ENCODE measurements at regions not wholly inside any gene's neighbourhood (a gene's known extent, or its start where the extent isn't known, plus 50 kb on each side); places are given as distances from the start of the nearest gene placed in this dataset.
A peak's percentile ranks its signal among the peaks of the same experiment; 100 is the strongest.
"Not testable (repeated sequence)": the region's sequence is repeated elsewhere in the genome, so short reads cannot be mapped to it uniquely, and the experiment has no call there.

DNA sequence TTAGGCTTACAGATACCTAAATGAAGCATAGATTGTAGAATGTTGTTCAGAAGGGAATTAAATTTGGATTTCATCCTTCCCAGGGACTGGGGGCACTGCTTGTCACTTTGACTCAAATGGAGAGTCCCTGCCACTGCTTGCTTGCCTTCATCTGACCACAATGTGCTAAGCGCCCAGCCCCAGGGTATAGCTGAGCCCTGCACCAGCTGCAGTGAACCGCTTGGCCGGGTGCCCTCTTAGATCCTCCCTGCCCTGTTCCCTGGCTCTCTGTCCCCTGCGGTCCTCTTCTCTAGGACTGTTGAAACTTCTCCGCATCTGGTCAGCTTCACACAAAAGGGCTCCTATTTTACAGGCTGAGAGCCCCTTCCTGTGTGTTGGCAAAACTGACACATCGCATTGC is 170.9 kb downstream of the BCL2L11 start:
- not testable (repeated sequence) for DNase-seq

DNA sequence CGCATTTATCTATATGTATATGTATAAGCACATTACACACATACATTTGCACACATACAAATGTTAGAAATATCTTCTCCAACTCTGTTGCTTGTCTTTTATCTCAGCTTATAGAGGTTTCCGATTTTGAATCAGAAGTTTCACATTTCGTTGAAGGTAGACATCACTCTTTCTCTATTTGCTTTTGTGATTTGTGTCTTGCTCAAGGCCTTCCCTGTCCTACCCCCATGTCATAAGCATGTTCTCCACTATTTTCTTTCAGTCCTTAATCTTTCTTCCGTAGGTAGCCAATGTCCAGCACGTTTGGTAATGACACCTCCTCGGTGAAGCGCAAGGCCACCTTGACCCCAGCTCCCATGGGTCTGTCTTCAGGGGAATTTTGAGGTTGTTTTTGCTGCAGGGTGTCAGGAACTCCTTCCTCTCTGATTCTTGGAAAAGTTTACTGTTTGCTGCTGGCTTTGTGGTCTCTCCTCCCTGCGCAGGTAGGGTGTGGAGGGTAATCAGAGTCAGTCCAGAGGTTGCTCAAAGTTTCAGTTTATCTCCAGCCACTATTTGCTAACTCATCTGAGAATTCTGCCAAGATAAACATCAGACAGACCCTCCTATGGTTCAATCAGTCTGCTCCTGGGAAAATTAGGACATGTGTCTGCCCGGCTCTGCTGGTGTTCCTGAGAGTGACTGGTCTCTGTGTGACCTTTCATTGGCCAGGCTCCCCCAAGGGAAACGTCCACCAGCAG is 171.7 kb downstream of the BCL2L11 start:
- not testable (repeated sequence) for DNase-seq

- DNase-seq: not testable (repeated sequence)
Measured at GRCh38 chr2:111294699-111295098, 174.0 kb downstream of the BCL2L11 start.

- not testable (repeated sequence) for DNase-seq
Measured at GRCh38 chr2:111296122-111296804, 175.5 kb downstream of the BCL2L11 start.

DNA sequence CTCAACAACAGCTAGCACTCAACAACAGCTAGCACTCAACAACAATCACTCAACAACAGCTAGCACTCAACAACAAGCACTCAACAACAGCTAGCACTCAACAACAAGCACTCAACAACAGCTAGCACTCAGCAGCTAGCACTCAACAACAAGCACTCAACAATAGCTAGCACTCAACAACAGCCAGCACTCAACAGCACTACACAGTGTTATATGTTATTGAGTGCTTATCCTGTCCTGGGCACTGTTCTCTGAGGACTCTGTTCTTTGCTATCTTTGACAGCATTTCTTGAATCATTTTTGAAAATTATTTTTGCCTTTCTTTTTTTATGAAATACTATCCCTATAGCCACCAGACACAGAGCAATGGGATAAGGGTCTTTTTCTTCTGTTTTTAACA is 176.4 kb downstream of the BCL2L11 start:
- not testable (repeated sequence) for DNase-seq

- DNase-seq: not testable (repeated sequence)
Measured at GRCh38 chr2:111298927-111299326, 178.2 kb downstream of the BCL2L11 start.

DNA sequence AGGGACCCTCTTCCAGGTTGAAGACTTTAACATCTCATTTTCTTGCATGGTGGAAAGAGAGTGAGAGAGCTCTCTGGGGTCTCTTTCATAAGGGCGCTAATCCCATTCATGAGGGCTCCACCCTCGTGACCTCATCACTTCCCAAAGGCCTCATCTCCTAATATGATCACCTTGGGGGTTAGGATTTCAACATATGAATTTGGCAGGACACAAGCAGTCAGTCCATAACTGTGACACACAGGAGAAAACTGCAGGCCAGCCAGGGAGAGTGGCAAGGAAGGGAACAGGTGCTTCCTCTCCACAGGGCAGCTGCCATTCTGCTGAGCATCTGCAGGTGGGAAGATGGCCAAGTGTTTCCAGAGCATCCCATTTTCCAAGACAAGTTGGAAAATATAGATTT is 178.9 kb downstream of the BCL2L11 start:
- not testable (repeated sequence) for DNase-seq

GRCh38 chr2:111301677-111302076 is 181.0 kb downstream of the BCL2L11 start:
- DNase-seq: not testable (repeated sequence)

- DNase-seq: not testable (repeated sequence)
Measured at GRCh38 chr2:111302397-111303218, 181.9 kb downstream of the BCL2L11 start.

DNA sequence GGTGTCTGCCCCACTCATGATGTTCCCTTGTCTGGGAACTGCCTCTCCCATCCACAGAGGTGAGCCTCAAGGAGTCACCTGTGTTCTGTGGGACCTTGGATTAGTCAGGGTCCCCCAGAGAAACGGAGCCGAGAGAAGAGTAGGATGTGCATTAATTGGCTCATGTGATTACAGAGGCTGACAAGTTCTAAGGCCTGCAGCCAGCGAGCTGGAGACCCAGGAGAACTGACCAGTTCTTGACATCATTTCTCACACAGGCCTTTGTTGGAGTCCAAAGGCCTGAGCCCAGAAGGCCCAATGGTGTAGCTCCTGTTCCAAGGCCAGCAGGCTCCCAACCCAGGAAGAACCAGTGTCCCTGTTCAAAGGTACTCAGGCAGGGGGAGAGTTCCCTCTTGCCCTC is 186.6 kb downstream of the BCL2L11 start:
- DNase-seq: not testable (repeated sequence)

GRCh38 chr2:111309231-111310075 is 188.7 kb downstream of the BCL2L11 start:
- DNase-seq: not testable (repeated sequence)

DNA sequence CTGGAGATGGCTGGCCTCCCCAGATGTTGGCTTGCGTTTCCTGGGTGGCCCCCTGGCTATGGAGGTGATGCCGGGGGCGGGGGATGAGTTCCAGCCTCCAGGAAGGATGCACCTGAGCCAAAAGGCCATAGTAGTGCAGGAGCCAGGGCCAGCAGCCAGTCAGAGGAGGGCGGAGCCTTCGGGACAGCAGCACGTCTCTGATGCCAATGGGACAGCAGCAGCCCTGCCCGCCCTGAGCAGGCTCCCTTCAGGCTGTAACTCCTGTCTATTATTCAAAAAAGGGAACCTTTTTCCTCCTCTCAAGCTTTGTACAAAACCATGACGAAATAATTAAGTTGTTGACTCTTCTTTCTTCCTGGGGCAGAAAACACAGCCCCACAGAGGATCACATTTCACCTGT is 189.7 kb downstream of the BCL2L11 start:
- DNase-seq: not testable (repeated sequence)

DNA sequence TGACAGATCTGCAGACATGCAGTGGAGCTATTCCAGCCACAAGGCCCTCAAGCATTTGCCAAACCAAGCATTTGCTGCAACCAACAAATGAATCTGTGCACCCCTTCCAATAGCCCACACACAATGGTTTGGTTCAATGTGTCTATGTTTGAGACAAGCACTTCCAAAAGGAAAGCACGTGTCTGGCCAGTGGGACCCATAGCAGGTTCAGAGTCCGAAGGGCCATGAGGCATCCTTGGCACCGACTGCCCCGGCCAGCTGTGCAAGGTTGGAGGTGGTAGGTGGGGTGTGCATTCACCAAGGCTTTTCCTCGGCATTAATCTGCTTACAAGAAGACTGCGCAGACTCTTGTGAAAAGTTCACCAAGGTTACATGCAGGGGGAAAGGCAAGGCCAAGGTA is 190.9 kb downstream of the BCL2L11 start:
- not testable (repeated sequence) for DNase-seq

DNA sequence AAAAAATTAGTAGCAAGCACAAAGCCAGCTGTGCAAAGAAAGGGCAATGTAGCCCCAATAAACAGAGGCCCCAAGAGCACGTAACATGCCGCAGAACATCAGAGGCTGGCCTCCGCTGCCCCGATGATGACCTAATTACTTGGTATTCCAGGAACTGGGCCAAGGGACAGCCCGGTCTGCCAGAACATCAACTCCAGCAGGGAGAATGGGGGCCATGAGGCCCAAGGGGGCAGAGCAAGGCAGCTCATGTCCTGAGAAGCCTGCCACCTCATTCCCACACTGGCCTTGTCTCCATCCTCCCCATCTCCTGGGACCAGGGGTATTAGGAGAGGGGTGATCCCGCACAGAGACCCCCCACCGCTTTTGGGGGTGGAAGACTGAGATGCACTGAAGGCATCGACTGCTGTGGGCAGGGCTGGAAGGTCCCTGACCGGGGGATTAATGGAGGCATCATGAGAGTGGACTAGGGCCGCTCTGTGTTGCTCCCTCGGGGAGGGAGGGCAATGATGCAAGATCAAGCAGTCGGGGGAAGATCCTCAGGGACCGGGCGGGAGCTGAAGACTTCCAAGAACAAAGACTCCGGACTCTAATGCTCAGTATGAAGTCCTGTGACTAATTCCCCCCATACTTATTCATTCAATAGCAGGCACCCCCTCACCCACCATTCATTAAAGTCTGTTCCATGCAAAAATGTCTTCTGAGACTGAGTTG is 192.3 kb downstream of the BCL2L11 start:
- DNase-seq: peak; percentile 55

GRCh38 chr2:111313711-111314110 is 193.0 kb downstream of the BCL2L11 start:
- not testable (repeated sequence) for DNase-seq

DNA sequence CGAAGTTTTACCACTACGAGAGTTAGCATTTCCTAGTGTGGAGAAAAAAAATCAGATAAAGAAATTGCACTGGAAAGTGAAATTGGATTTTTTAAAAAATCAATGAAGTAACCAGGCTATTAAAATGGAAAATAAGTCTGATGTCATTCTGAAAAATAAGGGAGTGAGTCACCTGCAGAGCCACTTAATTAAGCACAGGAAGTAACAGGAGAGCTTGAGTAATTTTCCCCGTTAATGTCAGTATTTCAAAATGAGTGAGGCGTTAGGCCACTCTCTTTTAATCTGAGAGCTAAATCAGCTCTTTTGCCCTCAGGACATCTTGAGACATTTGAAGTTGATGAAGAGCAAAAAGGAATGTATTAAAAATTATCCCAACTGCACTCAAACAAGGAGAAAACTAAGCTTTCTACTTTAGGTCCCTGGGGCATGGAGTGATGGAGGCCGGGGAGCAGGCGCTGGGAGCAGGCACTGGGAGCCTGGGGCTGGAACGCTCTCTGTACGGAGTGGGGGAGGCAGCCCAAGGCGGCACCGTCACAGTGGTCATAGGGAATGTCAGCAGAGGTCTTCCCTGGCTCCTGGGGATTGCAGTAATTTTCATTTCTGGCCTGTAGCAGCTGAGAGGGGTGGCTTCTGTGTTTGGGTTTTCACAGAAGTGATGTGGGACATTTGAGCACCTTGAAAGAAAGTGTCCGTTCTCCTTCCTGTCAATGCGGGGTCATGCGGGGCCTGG is 194.6 kb downstream of the BCL2L11 start:
- not testable (repeated sequence) for DNase-seq

GRCh38 chr2:111316221-111316741 is 195.6 kb downstream of the BCL2L11 start:
- not testable (repeated sequence) for DNase-seq

GRCh38 chr2:111316881-111317549 is 196.3 kb downstream of the BCL2L11 start:
- not testable (repeated sequence) for DNase-seq

DNA sequence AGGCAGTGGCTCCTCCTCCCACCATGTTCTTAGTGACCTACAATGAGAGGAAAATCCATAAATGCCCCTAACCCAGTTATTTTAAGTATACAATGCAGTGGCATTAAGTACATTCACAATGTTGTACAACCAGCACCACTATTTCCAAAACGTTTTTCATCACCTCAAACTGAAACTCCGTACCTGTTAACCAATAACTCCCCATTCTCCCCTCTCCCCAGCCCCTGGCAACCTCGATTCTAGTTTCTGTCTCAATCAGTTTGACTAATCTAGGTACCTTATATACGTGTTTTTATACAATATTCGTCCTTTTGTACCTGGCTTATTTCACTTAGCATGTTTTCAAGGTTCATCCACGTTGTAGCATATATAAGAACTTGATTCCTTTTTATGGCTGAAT is 198.8 kb downstream of the BCL2L11 start:
- not testable (repeated sequence) for DNase-seq

DNA sequence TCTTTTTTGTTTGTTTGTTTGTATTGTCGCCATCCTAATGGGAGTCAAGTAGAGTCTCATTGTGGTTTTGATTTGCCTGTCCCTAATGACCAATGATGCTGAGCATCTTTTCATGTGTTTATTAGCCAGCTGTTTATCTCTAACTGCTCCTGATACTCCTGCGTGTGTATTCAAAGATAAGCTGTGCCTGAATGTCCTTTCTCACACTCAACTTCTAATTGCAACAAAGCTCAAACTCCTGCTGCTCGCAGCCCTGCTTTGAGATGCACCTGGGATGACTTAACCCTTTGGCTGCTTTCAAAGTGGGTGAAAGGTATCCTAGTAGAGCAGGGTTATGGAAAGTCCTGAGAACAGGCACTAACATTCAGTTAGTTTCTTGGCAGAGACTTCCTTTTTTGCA is 199.6 kb downstream of the BCL2L11 start:
- DNase-seq: not testable (repeated sequence)
